NCI-H510A treated with DMSO at 0.1 percent for 48 hours (cell line): ENCODE measurements at regions not wholly inside any gene's neighbourhood (a gene's known extent, or its start where the extent isn't known, plus 50 kb on each side); places are given as distances from the start of the nearest gene placed in this dataset.

ENCODE experiments used
- DNase-seq: peaks from one replicate; lab custom pipeline; 2025; lab: John Stamatoyannopoulos, UW

GRCh38 chr6:157756708-157757429 is 66.2 kb upstream of the SNX9 start:
- DNase-seq, result peak; percentile 71

GRCh38 chr6:157757430-157758403 is 65.3 kb upstream of the SNX9 start:
- DNase-seq, result no peak

- DNase-seq, result no peak
These were observed 64.5 kb upstream of the SNX9 start for GRCh38 chr6:157758516-157759023.

- DNase-seq, result no peak
These were observed 64.0 kb upstream of the SNX9 start for GRCh38 chr6:157759028-157759427.

GRCh38 chr6:157760137-157760536 is 62.9 kb upstream of the SNX9 start:
- DNase-seq, result no peak

- DNase-seq, result no peak
These were observed 62.3 kb upstream of the SNX9 start for GRCh38 chr6:157760589-157761330.

- DNase-seq, result no peak
These were observed 61.6 kb upstream of the SNX9 start for GRCh38 chr6:157761331-157761921.

GRCh38 chr6:157761926-157762325 is 61.1 kb upstream of the SNX9 start:
- DNase-seq, result no peak

GRCh38 chr6:157762636-157763035 is 60.4 kb upstream of the SNX9 start:
- no peak for DNase-seq

GRCh38 chr6:157763129-157763903 is 59.7 kb upstream of the SNX9 start:
- peak; percentile 88 for DNase-seq

GRCh38 chr6:157763904-157764177 is 59.2 kb upstream of the SNX9 start:
- peak; percentile 67 for DNase-seq

GRCh38 chr6:157764178-157765068 is 58.6 kb upstream of the SNX9 start:
- no peak for DNase-seq

- no peak for DNase-seq
These were observed 55.9 kb upstream of the SNX9 start for GRCh38 chr6:157766901-157767774.

GRCh38 chr6:157767775-157768156 is 55.3 kb upstream of the SNX9 start:
- no peak for DNase-seq

GRCh38 chr6:157768304-157768703 is 54.7 kb upstream of the SNX9 start:
- no peak for DNase-seq

GRCh38 chr6:157768863-157769551 is 54.0 kb upstream of the SNX9 start:
- DNase-seq, result no peak

GRCh38 chr6:157769776-157770426 is 53.1 kb upstream of the SNX9 start:
- DNase-seq, result peak; percentile 29

- DNase-seq, result no peak
These were observed 52.1 kb upstream of the SNX9 start for GRCh38 chr6:157770946-157771345.
